Embryonic facial prominence (tissue), 1 donor: ENCODE measurements at regions not wholly inside any gene's neighbourhood (a gene's known extent, or its start where the extent isn't known, plus 50 kb on each side); places are given as distances from the start of the nearest gene placed in this dataset.

Source experiments
- DNase-seq: peaks from one replicate; pipeline ENCODE4 v3.0.0-alpha.2; 2016; ENCODE audit errors: extremely low spot score

GRCh38 chr11:109106151-109106906 is 315.7 kb upstream of the C11orf87 start:
- no peak for DNase-seq

DNA sequence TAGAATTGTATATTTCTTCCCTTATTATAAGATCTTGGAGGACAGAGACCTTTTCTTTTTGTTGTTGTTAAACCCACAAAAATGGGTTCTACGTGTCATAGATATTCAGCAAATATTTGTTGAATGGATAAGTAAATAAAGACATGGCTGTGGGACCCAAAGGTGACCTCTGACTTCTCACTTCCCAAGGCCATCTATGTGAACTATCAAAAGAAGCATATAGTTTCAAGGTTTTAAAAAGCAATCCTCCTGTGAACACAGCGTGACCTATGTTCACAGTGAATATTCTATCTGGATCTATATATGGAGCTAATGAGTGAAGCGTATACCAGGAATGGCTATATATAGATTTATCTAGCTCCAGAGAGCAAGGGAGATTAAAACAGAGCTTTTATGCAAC is 312.8 kb upstream of the C11orf87 start:
- no peak for DNase-seq

- DNase-seq: no peak
Measured at GRCh38 chr11:109109571-109110315, 312.2 kb upstream of the C11orf87 start.

- no peak for DNase-seq
Measured at GRCh38 chr11:109112261-109112660, 309.7 kb upstream of the C11orf87 start.

GRCh38 chr11:109112821-109113280 is 309.1 kb upstream of the C11orf87 start:
- DNase-seq: no peak

GRCh38 chr11:109120341-109120740 is 301.6 kb upstream of the C11orf87 start:
- DNase-seq: no peak

DNA sequence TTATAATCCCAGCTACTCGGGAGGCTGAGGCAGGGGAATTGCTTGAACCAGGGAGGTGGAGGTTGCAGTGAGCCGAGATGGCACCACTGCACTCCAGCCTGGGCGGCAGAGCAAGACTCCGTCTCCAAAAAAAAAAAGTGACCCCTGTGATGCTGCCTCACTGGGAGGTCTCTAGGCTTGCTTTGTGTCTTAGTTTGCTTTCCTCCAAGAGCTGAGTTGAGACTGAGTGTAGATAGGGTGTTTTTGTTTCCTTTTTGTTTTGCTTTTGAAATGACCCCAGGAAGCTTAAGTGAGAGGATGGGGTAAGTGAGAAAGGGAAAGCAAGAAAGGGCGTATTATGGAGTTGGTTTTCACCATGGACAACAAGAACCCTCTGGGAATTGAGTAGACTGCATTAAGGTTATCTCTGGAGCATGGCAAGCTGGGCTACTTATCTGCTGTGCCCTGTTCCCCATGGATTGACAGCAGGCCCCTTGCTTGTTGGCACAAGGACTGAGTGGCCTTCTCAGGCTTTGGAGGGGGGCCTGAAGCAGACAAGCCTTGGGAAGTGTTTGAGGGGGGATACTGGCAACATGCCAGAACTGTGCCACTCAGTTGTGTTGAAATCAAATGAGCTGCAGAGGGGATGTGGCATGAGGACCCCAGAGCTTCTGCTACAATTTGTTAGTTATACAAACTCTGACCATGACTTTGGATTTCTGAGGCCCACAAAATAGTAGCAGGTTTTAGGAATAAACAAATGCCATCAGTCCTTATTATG is 300.6 kb upstream of the C11orf87 start:
- no peak for DNase-seq

GRCh38 chr11:109123816-109124787 is 297.9 kb upstream of the C11orf87 start:
- DNase-seq: no peak

GRCh38 chr11:109130910-109131309 is 291.1 kb upstream of the C11orf87 start:
- DNase-seq: no peak

- no peak for DNase-seq
Measured at GRCh38 chr11:109132539-109132938, 289.5 kb upstream of the C11orf87 start.

DNA sequence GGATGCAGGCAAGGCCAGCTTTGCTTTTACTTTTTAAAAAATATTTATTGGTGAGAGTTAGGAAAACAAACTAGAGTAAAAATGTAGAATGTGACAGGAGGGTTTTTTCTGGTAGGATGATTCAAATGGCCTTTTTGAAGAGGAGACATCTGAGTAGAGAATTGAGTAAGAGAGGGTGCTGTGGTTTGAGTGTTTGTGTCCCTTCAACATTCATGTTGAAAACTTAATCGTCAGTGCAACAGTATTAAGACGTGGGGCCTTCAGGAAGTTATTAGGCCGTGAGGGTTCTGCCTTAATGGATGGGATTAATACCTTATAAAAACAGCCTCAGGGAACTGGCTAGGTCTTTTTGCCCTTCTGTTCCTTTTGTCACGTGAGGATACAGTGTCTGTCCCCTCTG is 288.8 kb upstream of the C11orf87 start:
- no peak for DNase-seq

GRCh38 chr11:109135627-109136026 is 286.4 kb upstream of the C11orf87 start:
- no peak for DNase-seq

GRCh38 chr11:109138196-109138595 is 283.8 kb upstream of the C11orf87 start:
- no peak for DNase-seq

DNA sequence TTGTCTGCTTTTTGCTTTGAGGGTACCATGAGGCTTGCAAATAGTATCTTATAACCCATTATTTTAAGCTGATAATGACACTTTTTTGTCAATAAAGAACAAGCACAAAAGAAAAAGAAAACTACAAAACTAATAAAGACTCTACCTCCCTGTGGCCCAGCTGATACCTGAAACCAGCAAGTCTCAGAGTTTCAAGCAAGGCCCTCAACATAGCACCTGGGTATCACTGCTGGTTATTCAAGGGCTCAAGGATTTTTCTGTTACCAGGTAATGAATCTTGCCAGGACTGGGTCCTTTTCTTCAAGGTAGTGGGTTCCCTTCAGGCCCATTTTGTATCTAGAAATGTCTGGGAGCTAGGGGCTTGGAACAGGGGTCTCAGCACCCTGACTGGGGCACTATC is 281.6 kb upstream of the C11orf87 start:
- DNase-seq: no peak

DNA sequence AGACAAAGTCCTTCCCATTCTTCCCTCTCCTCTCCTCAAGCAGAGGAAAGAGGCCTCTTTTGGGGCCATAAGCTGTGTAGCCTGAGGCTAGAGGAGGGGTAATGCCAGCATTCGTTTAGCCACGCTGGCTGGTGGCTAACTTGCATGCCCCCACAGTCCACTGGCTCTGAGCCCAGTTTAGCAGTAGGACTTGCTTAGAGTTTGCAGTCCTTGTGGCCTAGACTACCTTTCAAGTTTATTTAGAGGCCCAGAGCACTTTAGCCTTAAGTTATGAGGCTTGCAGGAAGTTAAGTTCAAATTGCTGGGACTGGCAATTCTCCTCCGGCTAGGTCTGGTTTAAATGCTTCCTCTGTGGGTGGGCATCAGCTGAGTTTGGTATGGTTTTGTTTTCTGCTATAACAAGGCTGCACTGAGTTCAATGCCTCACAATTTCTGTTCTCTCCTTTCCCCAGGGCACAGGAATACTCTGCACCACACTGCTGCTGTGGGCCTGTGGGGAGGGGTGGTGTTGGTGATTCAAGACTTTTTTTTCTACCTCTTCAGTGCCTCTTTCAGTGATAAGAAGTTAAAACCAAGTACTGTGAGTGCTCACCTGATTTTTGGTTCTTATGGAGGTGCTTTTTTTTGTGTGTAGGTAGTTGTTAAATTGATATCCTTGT is 281.0 kb upstream of the C11orf87 start:
- no peak for DNase-seq

DNA sequence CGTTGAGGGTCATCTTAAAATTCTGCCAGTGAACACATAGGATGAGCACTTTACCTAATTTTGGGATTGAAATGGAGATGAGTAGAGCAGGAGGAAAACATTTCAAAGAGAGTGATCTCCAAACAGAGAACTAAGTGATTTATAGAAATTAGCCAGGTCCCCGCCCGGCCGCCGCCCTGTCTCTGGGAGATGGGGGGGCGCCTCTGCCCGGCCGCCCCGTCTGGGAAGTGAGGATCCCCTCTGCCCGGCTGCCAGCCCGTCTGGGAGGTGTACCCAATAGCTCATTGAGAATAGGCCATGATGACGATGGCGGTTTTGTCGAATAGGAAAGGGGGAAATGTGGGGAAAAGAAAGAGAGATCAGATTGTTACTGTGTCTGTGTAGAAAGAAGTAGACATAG is 276.7 kb upstream of the C11orf87 start:
- DNase-seq: no peak

GRCh38 chr11:109147726-109148125 is 274.3 kb upstream of the C11orf87 start:
- no peak for DNase-seq

- DNase-seq: no peak
Measured at GRCh38 chr11:109148669-109149068, 273.3 kb upstream of the C11orf87 start.

- no peak for DNase-seq
Measured at GRCh38 chr11:109150581-109150980, 271.4 kb upstream of the C11orf87 start.

- no peak for DNase-seq
Measured at GRCh38 chr11:109153836-109154235, 268.2 kb upstream of the C11orf87 start.

DNA sequence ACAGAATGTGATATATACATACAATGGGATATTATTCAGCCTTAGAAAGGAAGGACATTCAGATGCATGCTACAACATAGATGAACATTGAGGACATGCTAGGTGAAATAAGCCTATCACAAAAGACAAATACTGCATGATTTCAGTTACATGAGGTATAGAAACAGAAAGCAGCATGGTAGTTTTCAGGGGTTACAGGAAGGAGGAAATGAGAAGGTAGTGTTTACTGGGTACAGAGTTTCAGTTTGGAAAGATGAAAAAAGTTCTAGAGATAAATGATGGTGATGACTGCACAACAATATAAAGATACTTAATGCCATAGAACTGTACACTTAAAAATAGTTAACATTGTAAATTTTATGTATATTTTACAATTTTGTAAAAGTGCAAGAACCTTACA is 266.7 kb upstream of the C11orf87 start:
- DNase-seq: no peak
